Breast epithelium (tissue), 3 donors: ENCODE measurements at regions not wholly inside any gene's neighbourhood (a gene's known extent, or its start where the extent isn't known, plus 50 kb on each side); places are given as distances from the start of the nearest gene placed in this dataset.

Source experiments
- POLR2A ChIP-seq: fragments of 450-650 bp; IDR thresholded peaks from one replicate; pipeline ENCODE4 v1.6.1; 2016; ENCODE audit warnings: antibody characterized with exemption, mild to moderate bottlenecking, moderate library complexity
- POLR2AphosphoS5 ChIP-seq, 3 donors: sonication (generic); formaldehyde crosslinking; IDR thresholded peaks; one replicate each; pipeline ENCODE4 v1.6.1; 2017; ENCODE audit warnings: antibody characterized with exemption in 3 of 3
- TF ChIP-seq, protein P1 (sequence below), 3 donors: fragments of 450-650 bp; IDR thresholded peaks; one replicate each; pipeline ENCODE4 v1.5.1; 2016 to 2017; ENCODE audit warnings: antibody characterized with exemption in 3 of 3, mild to moderate bottlenecking in 3 of 3, moderate library complexity in 3 of 3

DNA sequence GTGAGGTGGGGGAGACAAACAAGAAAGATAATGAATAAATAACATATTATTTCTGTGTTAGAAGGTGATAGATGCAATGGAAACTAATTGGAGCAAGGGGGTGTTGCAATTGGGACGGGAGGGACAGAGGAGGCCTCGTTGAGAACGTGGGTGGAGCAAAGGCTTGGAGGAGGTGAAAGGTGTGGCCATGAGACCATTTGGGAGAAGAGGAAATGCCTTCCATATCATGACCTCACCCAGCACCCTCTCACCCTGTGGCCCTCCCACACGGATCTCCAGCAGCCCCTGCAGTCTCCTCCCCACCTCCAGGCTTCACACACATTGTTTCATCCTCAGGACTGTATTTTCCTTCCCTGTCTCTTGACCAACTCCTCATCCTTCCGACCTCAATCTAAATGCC is 85.3 kb upstream of the ARHGAP29 start:
- TF ChIP-seq, protein P1, sequence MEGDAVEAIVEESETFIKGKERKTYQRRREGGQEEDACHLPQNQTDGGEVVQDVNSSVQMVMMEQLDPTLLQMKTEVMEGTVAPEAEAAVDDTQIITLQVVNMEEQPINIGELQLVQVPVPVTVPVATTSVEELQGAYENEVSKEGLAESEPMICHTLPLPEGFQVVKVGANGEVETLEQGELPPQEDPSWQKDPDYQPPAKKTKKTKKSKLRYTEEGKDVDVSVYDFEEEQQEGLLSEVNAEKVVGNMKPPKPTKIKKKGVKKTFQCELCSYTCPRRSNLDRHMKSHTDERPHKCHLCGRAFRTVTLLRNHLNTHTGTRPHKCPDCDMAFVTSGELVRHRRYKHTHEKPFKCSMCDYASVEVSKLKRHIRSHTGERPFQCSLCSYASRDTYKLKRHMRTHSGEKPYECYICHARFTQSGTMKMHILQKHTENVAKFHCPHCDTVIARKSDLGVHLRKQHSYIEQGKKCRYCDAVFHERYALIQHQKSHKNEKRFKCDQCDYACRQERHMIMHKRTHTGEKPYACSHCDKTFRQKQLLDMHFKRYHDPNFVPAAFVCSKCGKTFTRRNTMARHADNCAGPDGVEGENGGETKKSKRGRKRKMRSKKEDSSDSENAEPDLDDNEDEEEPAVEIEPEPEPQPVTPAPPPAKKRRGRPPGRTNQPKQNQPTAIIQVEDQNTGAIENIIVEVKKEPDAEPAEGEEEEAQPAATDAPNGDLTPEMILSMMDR (IDR thresholded peaks at IDR 0.05): no peak
- TF ChIP-seq POLR2A (no peak), POLR2AphosphoS5 (IDR thresholded peaks at IDR 0.05) (no peak)
